Head of caudate nucleus (tissue), 42 donors: ENCODE measurements at regions not wholly inside any gene's neighbourhood (a gene's known extent, or its start where the extent isn't known, plus 50 kb on each side); places are given as distances from the start of the nearest gene placed in this dataset.
"Not testable (repeated sequence)": the region's sequence is repeated elsewhere in the genome, so short reads cannot be mapped to it uniquely, and the experiment has no call there.

Source experiments
- DNase-seq, 42 donors: peaks; one replicate each; pipeline versions ENCODE4 v3.0.0 to v3.0.0-alpha.2; 2020 to 2021; ENCODE audit warnings: mixed read lengths in 7 of 42
- intact Hi-C: fragments of 100-400 bp; cut with DNase I; formaldehyde crosslinking; loops from one replicate; pipeline ENCODE4 v1.15.0; 2022

DNA sequence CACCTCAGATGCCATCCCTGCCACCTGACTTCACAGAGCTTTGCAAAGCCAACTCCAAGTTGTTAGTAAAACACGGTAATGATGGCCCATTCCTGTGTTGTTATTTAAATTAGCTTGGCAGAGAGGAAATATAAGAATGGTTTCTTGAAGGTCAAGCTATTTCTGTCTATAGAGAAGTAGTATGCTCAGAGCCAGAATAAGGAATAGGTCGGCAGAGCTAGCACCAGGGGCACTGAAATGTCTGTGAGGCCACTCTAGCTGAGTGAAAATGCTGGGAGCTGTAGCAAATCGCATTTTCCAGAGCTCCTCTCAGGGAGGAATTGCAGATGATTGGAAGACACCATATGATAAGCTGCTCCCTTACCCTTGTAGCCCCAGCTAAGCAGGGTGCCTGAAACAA is 615.4 kb upstream of the NR3C2 start:
- intact Hi-C loops = no loop called here
- no peak for DNase-seq

- intact Hi-C loops = no loop called here
- DNase-seq = no peak
Observed at GRCh38 chr4:149056615-149057014, 614.4 kb upstream of the NR3C2 start.

DNA sequence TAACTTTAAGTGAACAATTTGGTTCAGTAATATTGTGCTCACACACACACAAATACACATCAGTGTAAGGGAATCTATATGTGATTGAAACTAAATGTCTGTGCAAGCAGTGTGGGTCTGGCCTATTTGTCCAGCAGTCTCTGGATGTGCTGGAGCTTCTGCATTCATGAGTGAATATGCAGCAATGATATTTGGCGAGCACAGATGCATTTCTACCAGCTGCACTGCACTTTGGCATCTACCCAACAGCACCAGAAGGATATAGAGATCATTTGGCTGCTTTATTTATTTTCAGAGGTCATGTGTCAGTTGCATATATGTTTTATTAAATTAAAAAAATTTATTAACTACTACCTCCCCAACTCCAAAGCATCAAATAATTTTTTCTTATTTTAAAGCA is 613.4 kb upstream of the NR3C2 start:
- intact Hi-C loops = no loop called here
- no peak for DNase-seq

DNA sequence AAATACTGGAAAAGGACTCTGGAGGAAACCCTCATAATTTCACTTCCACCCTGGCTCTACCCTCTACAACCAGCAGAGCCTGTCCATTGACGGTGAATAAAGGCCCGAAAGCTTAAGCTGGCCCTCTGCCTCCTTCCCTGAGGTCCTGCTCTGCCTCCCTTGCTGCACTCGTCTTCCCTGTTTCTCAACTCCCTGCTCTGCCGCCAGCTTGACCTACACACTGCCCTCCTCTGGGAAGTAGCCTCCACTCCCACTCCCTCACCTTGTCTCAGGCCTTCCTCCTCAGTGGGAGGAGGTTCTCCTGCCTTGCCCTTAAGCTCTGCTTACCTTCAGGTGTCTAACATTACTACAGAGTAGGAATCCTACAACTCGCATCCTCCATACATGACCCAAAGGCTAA is 608.6 kb upstream of the NR3C2 start:
- intact Hi-C loops = no loop called here
- DNase-seq = no peak

GRCh38 chr4:149048451-149049143 is 606.4 kb upstream of the NR3C2 start:
- no peak for DNase-seq
- intact Hi-C loops = no loop called here

DNA sequence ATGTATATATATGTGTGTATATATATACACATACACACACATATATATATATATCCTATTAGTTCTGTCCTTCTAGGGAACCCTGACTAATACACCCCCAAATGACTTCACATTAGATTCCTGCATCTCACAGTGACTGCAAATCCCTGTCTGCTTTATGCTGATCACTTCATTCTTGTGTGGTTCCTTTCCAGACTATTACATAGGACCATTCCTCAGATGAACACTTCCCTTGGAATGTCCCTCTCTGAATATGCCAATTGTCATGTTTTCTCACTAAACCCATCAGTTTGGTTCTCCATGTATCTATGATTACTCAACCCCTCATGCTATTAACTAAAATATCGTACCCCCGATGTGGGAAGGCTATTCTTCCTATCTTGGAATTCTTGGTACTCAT is 605.2 kb upstream of the NR3C2 start:
- no peak for DNase-seq
- intact Hi-C loops = no loop called here

DNA sequence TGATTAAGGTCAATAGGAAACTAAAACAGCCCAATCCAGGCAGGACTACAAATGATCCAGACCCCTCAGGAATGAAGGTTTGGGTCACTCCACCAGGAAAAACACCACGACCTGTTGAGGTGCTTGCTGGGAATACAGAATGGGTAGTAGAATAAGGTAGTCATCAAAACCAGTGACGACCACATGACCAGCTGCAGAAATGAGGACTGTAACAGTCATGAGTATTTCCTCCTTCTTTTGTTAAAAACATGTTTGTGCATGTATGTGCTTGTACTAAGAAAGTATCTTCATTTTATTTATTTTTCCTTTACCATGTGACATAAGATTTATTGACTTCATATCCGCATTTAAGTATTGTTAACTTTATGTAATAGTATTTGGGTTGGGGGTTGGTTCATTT is 603.5 kb upstream of the NR3C2 start:
- intact Hi-C loops = no loop called here
- no peak for DNase-seq

DNA sequence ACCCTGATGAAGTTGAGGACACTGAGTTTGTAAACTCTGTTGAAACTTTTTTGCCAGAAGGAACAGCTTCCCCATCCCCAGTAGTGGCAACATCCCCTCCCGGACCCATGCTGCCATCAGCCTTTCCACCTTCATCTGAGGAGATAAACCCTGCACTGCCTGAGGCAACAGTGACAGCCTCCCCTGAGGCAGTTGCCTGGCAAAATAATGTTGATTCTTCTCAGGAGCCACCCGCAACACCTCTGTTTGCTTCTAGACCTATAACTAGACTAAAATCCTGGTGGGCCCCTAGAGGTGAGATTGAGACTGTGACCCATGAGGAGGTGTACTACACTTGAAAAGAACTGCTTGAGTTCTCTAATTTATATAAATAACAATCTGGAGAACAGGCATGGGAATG is 597.6 kb upstream of the NR3C2 start:
- intact Hi-C loops = not testable (repeated sequence)

GRCh38 chr4:149031399-149031798 is 589.2 kb upstream of the NR3C2 start:
- DNase-seq = peak in 7 of 42 donors; percentile 8 to 53 (median 27)

More for the DNA sequence above, 597.6 kb upstream of the NR3C2 start:
- DNase-seq = not testable (repeated sequence)

GRCh38 chr4:149029056-149029651 is 586.9 kb upstream of the NR3C2 start:
- intact Hi-C loops = no loop called here
- DNase-seq = no peak

More at GRCh38 chr4:149031399-149031798, 589.2 kb upstream of the NR3C2 start:
- intact Hi-C loops = no loop called here

GRCh38 chr4:149026696-149027095 is 584.5 kb upstream of the NR3C2 start:
- no peak for DNase-seq
- intact Hi-C loops = no loop called here

GRCh38 chr4:149017002-149017734 is 575.0 kb upstream of the NR3C2 start:
- intact Hi-C loops = no loop called here

GRCh38 chr4:149009223-149009622 is 567.0 kb upstream of the NR3C2 start:
- intact Hi-C loops = no loop called here
- DNase-seq = no peak

More at GRCh38 chr4:149017002-149017734, 575.0 kb upstream of the NR3C2 start:
- no peak for DNase-seq

- intact Hi-C loops = no loop called here
- no peak for DNase-seq
Observed at GRCh38 chr4:149008415-149009025, 566.3 kb upstream of the NR3C2 start.

- intact Hi-C loops = no loop called here
- no peak for DNase-seq
Observed at GRCh38 chr4:149005191-149005590, 563.0 kb upstream of the NR3C2 start.

DNA sequence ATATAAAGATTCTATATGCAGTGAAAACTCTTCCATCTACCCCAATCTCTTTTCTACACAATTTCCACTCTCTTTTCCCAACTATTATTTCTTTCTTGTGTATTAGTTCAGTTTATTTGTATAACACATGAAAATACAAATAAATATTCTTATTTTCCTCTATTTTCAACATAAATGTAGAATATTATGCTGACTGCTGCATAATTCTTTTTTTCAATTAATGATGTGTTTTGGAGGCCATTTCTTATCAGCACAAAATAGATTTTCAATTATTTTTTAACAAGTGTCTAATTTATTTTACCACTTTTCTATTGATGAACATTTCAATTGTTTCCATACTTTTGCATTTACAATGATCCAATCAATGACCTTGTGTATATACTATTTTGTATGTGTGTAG is 557.7 kb upstream of the NR3C2 start:
- intact Hi-C loops = no loop called here
- DNase-seq = no peak

GRCh38 chr4:148998719-148999118 is 556.5 kb upstream of the NR3C2 start:
- intact Hi-C loops = no loop called here
- DNase-seq = no peak

- intact Hi-C loops = no loop called here
- no peak for DNase-seq
Observed at GRCh38 chr4:148986951-148987350, 544.7 kb upstream of the NR3C2 start.

DNA sequence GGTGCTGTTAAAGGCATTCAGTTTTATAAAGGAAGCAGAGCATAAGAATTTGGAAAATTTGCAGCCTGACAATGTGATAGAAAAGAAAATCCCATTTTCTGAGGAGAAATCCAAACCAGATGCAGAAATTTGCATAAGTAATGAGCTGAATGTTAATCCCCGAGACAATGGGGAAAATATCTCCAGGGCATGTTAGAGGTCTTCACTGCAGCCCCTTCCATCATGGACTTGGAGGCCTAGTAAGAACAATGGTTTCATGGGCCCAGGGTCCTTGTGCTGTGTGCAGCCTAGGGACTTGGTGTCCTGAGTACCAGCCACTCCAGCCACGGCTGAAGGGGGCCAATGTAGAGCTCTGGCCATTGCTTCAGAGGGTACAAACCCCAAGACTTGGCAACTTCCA is 542.7 kb upstream of the NR3C2 start:
- intact Hi-C loops = no loop called here

DNA sequence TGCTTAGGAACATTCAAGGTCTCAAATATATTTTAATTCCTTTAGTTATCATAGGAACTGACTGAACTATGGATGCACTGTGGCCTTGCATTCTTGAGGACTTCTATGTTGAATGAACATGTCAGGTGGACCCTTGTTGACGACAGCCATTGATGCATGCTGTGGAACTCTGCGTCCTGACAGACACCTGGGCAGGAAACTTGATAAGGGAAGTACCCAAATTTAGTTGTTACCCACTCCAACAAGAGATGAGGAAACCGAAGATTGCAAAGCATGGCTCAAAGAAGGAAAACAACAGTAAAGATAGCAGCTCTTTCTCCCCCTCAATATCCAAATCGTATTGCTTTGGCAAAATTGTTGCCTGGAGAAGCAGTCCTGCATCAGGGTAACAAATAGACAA is 540.0 kb upstream of the NR3C2 start:
- intact Hi-C loops = no loop called here
- no peak for DNase-seq

More for the DNA sequence above, 542.7 kb upstream of the NR3C2 start:
- DNase-seq = no peak
